KMS-11 (cell line): ENCODE measurements at regions not wholly inside any gene's neighbourhood (a gene's known extent, or its start where the extent isn't known, plus 50 kb on each side); places are given as distances from the start of the nearest gene placed in this dataset.

Experiments
- H2AFZ ChIP-seq: fragments of 200-600 bp; sonication (generic); 2 replicates; pipeline ENCODE4 v1.6.1; 2016; ENCODE audit warnings: antibody characterized with exemption, mixed run types, low read depth
- H3K27ac ChIP-seq: fragments of 200-600 bp; sonication (generic); 2 replicates; pipeline ENCODE4 v1.6.1; 2016; ENCODE audit warnings: mild to moderate bottlenecking, mixed run types
- H3K27me3 ChIP-seq: fragments of 200-600 bp; sonication (generic); 2 replicates; pipeline ENCODE4 v1.6.1; 2017; ENCODE audit warnings: mild to moderate bottlenecking, low read depth, mixed run types, moderate library complexity; ENCODE audit not compliant: insufficient read depth
- H3K36me3 ChIP-seq: fragments of 200-600 bp; sonication (generic); 2 replicates; pipeline ENCODE4 v1.6.1; 2017; ENCODE audit warnings: mild to moderate bottlenecking, mixed run types; ENCODE audit not compliant: insufficient read depth
- H3K4me1 ChIP-seq: fragments of 200-600 bp; sonication (generic); 2 replicates; pipeline ENCODE4 v1.6.1; 2016; ENCODE audit warnings: mild to moderate bottlenecking, low read depth, mixed run types; ENCODE audit not compliant: poor library complexity, severe bottlenecking
- H3K4me2 ChIP-seq: fragments of 200-600 bp; sonication (generic); 2 replicates; pipeline ENCODE4 v1.7.0; 2016; ENCODE audit warnings: mild to moderate bottlenecking, mixed run types
- H3K4me3 ChIP-seq: fragments of 200-600 bp; sonication (generic); IDR thresholded peaks from 2 replicates; pipeline ENCODE4 v1.6.1; 2017; ENCODE audit warnings: low read depth, low read length, mixed read lengths; ENCODE audit not compliant: insufficient read depth
- H3K79me2 ChIP-seq: fragments of 200-600 bp; sonication (generic); 2 replicates; pipeline ENCODE4 v1.6.1; 2016; ENCODE audit warnings: low read depth, mixed run types; ENCODE audit not compliant: insufficient read depth
- H3K9ac ChIP-seq: fragments of 200-600 bp; sonication (generic); 2 replicates; pipeline ENCODE4 v1.6.1; 2016; ENCODE audit warnings: mild to moderate bottlenecking, mixed run types
- H4K20me1 ChIP-seq: fragments of 200-600 bp; sonication (generic); 2 replicates; pipeline ENCODE4 v1.6.1; 2016; ENCODE audit warnings: mild to moderate bottlenecking, mixed run types; ENCODE audit not compliant: insufficient read depth
- TF ChIP-seq, protein P1 (sequence below): fragments of 200-600 bp; sonication (generic); conservative IDR thresholded peaks from 2 replicates; pipeline ENCODE4 v1.6.1; 2017; ENCODE audit warnings: low read depth, mild to moderate bottlenecking, antibody characterized with exemption, low read length, moderate library complexity, mixed read lengths

- Histone ChIP-seq H2AFZ (no peak overlapping the region), H3K4me2 (no peak overlapping the region), H3K27ac (no peak overlapping the region), H3K79me2 (no peaks in the 10 kb centered on the region), H3K4me1 (peaks cover 7% of the 10 kb centered on the region), H3K27me3 (no peaks in the 10 kb centered on the region), H3K9ac (no peak overlapping the region), H3K36me3 (no peaks in the 10 kb centered on the region), H4K20me1 (no peaks in the 10 kb centered on the region), H3K4me3 (no peak overlapping the region)
- TF ChIP-seq, protein P1, sequence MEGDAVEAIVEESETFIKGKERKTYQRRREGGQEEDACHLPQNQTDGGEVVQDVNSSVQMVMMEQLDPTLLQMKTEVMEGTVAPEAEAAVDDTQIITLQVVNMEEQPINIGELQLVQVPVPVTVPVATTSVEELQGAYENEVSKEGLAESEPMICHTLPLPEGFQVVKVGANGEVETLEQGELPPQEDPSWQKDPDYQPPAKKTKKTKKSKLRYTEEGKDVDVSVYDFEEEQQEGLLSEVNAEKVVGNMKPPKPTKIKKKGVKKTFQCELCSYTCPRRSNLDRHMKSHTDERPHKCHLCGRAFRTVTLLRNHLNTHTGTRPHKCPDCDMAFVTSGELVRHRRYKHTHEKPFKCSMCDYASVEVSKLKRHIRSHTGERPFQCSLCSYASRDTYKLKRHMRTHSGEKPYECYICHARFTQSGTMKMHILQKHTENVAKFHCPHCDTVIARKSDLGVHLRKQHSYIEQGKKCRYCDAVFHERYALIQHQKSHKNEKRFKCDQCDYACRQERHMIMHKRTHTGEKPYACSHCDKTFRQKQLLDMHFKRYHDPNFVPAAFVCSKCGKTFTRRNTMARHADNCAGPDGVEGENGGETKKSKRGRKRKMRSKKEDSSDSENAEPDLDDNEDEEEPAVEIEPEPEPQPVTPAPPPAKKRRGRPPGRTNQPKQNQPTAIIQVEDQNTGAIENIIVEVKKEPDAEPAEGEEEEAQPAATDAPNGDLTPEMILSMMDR: no peak
Measured at GRCh38 chr5:66413931-66414330, 182.3 kb upstream of the MAST4 start.

GRCh38 chr5:66415208-66415607, 181.0 kb upstream of the MAST4 start:
- Histone ChIP-seq H4K20me1 (no peaks in the 10 kb centered on the region), H3K27me3 (no peaks in the 10 kb centered on the region), H3K4me1 (peaks cover 7% of the 10 kb centered on the region), H3K79me2 (no peaks in the 10 kb centered on the region), H3K27ac (no peak overlapping the region), H3K4me3 (no peak overlapping the region), H2AFZ (no peak overlapping the region), H3K36me3 (no peaks in the 10 kb centered on the region), H3K4me2 (no peak overlapping the region), H3K9ac (no peak overlapping the region)
- TF ChIP-seq, protein P1: no peak

DNA sequence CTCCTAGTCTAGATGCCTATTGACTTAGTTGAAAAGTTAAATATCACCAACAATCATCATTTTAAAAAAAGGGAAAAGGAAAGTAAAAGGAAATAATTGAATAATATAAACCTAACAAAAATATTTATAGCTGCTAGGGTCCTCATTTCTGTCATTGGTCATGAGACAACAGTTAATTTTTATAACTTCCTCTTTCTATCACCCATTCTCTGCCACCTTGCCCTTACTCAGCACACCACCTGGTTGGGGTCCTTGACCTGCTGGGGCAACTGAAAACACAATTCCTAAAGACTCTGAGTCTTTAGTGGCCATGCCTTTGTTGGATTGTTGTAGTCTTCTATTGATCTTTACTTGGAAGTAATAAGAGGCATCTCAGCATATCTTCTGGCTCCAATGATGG, 179.5 kb upstream of the MAST4 start:
- Histone ChIP-seq H3K4me3 (no peak overlapping the region), H3K27me3 (no peaks in the 10 kb centered on the region), H2AFZ (no peak overlapping the region), H3K9ac (no peak overlapping the region), H4K20me1 (no peaks in the 10 kb centered on the region), H3K79me2 (no peaks in the 10 kb centered on the region), H3K4me1 (peaks cover 7% of the 10 kb centered on the region), H3K27ac (no peak overlapping the region), H3K4me2 (no peak overlapping the region), H3K36me3 (no peaks in the 10 kb centered on the region)
- TF ChIP-seq, protein P1: no peak

DNA sequence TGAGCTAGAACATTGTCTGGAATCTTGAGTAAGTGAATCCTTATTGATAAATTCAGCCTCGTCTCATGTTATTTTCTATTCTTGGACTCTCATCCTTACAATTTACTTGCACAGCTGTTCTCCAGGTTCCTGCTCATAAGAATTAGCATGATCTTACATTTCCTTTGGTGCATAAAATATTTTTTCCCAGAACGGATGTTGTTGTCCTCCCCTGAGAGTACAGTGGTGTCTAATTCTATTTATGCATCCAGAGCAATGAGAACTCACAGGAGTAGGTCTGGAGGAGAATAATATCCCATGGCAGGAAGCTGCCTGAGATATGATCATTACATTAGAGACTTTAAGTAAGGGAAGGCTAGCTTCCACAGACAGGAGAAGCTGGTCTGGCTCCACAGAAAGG, 178.4 kb upstream of the MAST4 start:
- Histone ChIP-seq H3K4me1 (peaks cover 7% of the 10 kb centered on the region), H3K27me3 (no peaks in the 10 kb centered on the region), H2AFZ (no peak overlapping the region), H3K79me2 (no peaks in the 10 kb centered on the region), H3K4me2 (no peak overlapping the region), H3K4me3 (no peak overlapping the region), H4K20me1 (no peaks in the 10 kb centered on the region), H3K9ac (no peak overlapping the region), H3K27ac (no peak overlapping the region), H3K36me3 (no peaks in the 10 kb centered on the region)
- TF ChIP-seq, protein P1: no peak
